ENCODE measurements at regions not wholly inside any gene's neighbourhood (a gene's known extent, or its start where the extent isn't known, plus 50 kb on each side); places are given as distances from the start of the nearest gene placed in this dataset.

GRCh38 chr21:19440792-19441655 is 1037.4 kb upstream of the TMPRSS15 start (continued):
- no peak for TF ChIP-seq NONO (IDR thresholded peaks at IDR 0.05; ENCODE audit: low read depth in 2 of 2, low read length in 1 of 2)
- no peak for TF ChIP-seq ZNF232 (CRISPR knock-in tag; IDR thresholded peaks at IDR 0.05)
- no peak for TF ChIP-seq RREB1 (CRISPR knock-in tag; IDR thresholded peaks at IDR 0.05)
- TF ChIP-seq NCOR1 (IDR thresholded peaks at IDR 0.05) = 0 out of 2 replicates have a peak, but pooled peaks have one; percentile 17
- TF ChIP-seq CHCHD3 (CRISPR knock-in tag; IDR thresholded peaks at IDR 0.05) = no peak
- peak; percentile 48; the same call in 1 of the 2 replicates for TF ChIP-seq DPF2 (IDR thresholded peaks at IDR 0.05)
- 0 out of 2 replicates have a peak, but pooled peaks have one; percentile 18 for TF ChIP-seq SMARCA4 (IDR thresholded peaks at IDR 0.05)
- peak; percentile 62 for TF ChIP-seq TAL1 (IDR thresholded peaks at IDR 0.05)

All from K562 (cell line).